AG10803 (cell line): ENCODE measurements at regions not wholly inside any gene's neighbourhood (a gene's known extent, or its start where the extent isn't known, plus 50 kb on each side); places are given as distances from the start of the nearest gene placed in this dataset.
A peak's percentile ranks its signal among the peaks of the same experiment; 100 is the strongest.

ENCODE experiments used
- DNase-seq: peaks from one replicate; pipeline ENCODE4 v3.0.0; 2010; ENCODE audit warnings: low read depth
- H3K4me3 ChIP-seq: 2 replicates; pipeline ENCODE4 v1.5.1; 2011; ENCODE audit warnings: mild to moderate bottlenecking, low read length, control low read depth
- CTCF ChIP-seq: conservative IDR thresholded peaks from 2 replicates; pipeline ENCODE4 v1.5.1; 2011; ENCODE audit warnings: mild to moderate bottlenecking, low read length, control low read depth, inconsistent platforms

GRCh38 chr2:8368463-8368862, 313.4 kb upstream of the ID2 start:
- TF ChIP-seq CTCF, result no peak
- H3K4me3 ChIP-seq, result no peak overlapping the region
- DNase-seq, result no peak

GRCh38 chr2:8369522-8369921, 312.3 kb upstream of the ID2 start:
- TF ChIP-seq CTCF, result no peak
- H3K4me3 ChIP-seq, result no peak overlapping the region
- no peak for DNase-seq

GRCh38 chr2:8370258-8370802, 311.5 kb upstream of the ID2 start:
- no peak for TF ChIP-seq CTCF
- no peak overlapping the region for H3K4me3 ChIP-seq
- no peak for DNase-seq

GRCh38 chr2:8371653-8372052, 310.2 kb upstream of the ID2 start:
- TF ChIP-seq CTCF, result no peak
- H3K4me3 ChIP-seq, result no peak overlapping the region
- DNase-seq, result no peak

GRCh38 chr2:8374782-8375181, 307.1 kb upstream of the ID2 start:
- no peak for TF ChIP-seq CTCF
- no peak for DNase-seq

GRCh38 chr2:8376603-8377410, 305.0 kb upstream of the ID2 start:
- H3K4me3 ChIP-seq, result no peak overlapping the region
- no peak for TF ChIP-seq CTCF
- peak; percentile 17 for DNase-seq

More at GRCh38 chr2:8374782-8375181, 307.1 kb upstream of the ID2 start:
- no peak overlapping the region for H3K4me3 ChIP-seq

GRCh38 chr2:8378016-8378810, 303.6 kb upstream of the ID2 start:
- no peak overlapping the region for H3K4me3 ChIP-seq
- DNase-seq, result no peak
- TF ChIP-seq CTCF, result no peak
